ENCODE measurements at regions not wholly inside any gene's neighbourhood (a gene's known extent, or its start where the extent isn't known, plus 50 kb on each side); places are given as distances from the start of the nearest gene placed in this dataset.
"Not testable (repeated sequence)": the region's sequence is repeated elsewhere in the genome, so short reads cannot be mapped to it uniquely, and the experiment has no call there.

DNA sequence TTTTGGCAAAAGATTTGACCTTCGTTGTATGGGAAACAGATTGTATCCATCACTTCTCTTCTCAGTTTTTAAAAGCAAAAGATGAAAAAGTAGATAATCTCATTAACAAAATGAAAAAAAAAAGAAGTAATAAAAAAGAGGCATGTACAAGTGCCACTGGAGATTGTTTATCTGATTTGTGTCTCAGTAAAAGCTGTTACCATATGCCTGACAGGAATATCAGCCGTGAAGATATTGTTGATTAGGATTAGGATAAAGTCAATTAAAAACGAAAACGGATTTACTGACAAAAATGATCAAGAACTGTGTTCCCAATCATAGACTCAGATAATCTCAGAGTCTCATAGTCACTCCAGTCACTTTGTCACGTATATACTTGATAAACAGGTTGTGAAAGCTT is 842.1 kb upstream of the SLC10A2 start:
- Histone ChIP-seq H3K4me1 (ENCODE audit: control insufficient read depth, insufficient read depth, low read length, poor library complexity, severe bottlenecking) (no peaks in the 10 kb centered on the region), H3K4me3 (ENCODE audit: insufficient read depth, low read depth, low read length, poor library complexity, severe bottlenecking) (no peak overlapping the region), H3K36me3 (ENCODE audit: control insufficient read depth, insufficient read depth, low read length) (no peaks in the 10 kb centered on the region), H3K27me3 (replicated peaks; ENCODE audit: control insufficient read depth, insufficient read depth, low read length, poor library complexity, severe bottlenecking) (no peaks in the 10 kb centered on the region), H3K9me3 (ENCODE audit: control insufficient read depth, low read length) (no peaks in the 10 kb centered on the region), H3K27ac (ENCODE audit: insufficient read depth, low read length, poor library complexity, severe bottlenecking) (no peak overlapping the region)
- DNase-seq: no peak

DNA sequence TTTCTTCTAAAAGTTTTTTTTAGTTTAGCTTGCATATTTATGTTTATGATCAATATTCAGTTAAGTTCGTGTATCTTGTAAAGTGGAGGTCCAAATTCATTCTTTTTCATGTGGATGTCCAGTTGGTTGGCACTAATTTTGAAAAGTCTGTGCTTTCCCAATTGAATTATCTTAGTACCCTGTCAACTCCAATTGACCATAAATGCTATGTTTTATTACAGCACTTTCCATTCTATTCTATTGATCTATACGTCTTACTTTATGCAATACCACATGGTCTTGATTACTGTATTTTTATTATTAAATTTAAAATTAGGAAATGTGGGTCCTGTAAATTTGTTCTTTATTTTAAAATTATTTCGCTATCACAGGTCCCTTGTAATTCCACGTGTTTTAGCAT is 837.6 kb upstream of the SLC10A2 start:
- Histone ChIP-seq H3K27ac (ENCODE audit: insufficient read depth, low read length, poor library complexity, severe bottlenecking) (no peak overlapping the region), H3K4me3 (ENCODE audit: insufficient read depth, low read depth, low read length, poor library complexity, severe bottlenecking) (no peak overlapping the region), H3K4me1 (ENCODE audit: control insufficient read depth, insufficient read depth, low read length, poor library complexity, severe bottlenecking) (no peaks in the 10 kb centered on the region), H3K9me3 (ENCODE audit: control insufficient read depth, low read length) (no peaks in the 10 kb centered on the region), H3K36me3 (ENCODE audit: control insufficient read depth, insufficient read depth, low read length) (no peaks in the 10 kb centered on the region), H3K27me3 (replicated peaks; ENCODE audit: control insufficient read depth, insufficient read depth, low read length, poor library complexity, severe bottlenecking) (no peaks in the 10 kb centered on the region)
- DNase-seq: no peak

- Histone ChIP-seq H3K9me3 (ENCODE audit: control insufficient read depth, low read length) (no peaks in the 10 kb centered on the region), H3K27me3 (replicated peaks; ENCODE audit: control insufficient read depth, insufficient read depth, low read length, poor library complexity, severe bottlenecking) (no peaks in the 10 kb centered on the region), H3K36me3 (ENCODE audit: control insufficient read depth, insufficient read depth, low read length) (no peaks in the 10 kb centered on the region), H3K4me1 (ENCODE audit: control insufficient read depth, insufficient read depth, low read length, poor library complexity, severe bottlenecking) (no peaks in the 10 kb centered on the region), H3K4me3 (ENCODE audit: insufficient read depth, low read depth, low read length, poor library complexity, severe bottlenecking) (no peak overlapping the region), H3K27ac (ENCODE audit: insufficient read depth, low read length, poor library complexity, severe bottlenecking) (no peak overlapping the region)
- no peak for DNase-seq
These were observed 832.3 kb upstream of the SLC10A2 start for GRCh38 chr13:103898481-103898880.

- Histone ChIP-seq H3K27me3 (replicated peaks; ENCODE audit: control insufficient read depth, insufficient read depth, low read length, poor library complexity, severe bottlenecking) (no peaks in the 10 kb centered on the region), H3K36me3 (ENCODE audit: control insufficient read depth, insufficient read depth, low read length) (no peaks in the 10 kb centered on the region), H3K27ac (ENCODE audit: insufficient read depth, low read length, poor library complexity, severe bottlenecking) (no peak overlapping the region), H3K4me3 (ENCODE audit: insufficient read depth, low read depth, low read length, poor library complexity, severe bottlenecking) (no peak overlapping the region), H3K4me1 (ENCODE audit: control insufficient read depth, insufficient read depth, low read length, poor library complexity, severe bottlenecking) (no peaks in the 10 kb centered on the region), H3K9me3 (ENCODE audit: control insufficient read depth, low read length) (no peaks in the 10 kb centered on the region)
- no peak for DNase-seq
These were observed 829.8 kb upstream of the SLC10A2 start for GRCh38 chr13:103895835-103896531.

DNA sequence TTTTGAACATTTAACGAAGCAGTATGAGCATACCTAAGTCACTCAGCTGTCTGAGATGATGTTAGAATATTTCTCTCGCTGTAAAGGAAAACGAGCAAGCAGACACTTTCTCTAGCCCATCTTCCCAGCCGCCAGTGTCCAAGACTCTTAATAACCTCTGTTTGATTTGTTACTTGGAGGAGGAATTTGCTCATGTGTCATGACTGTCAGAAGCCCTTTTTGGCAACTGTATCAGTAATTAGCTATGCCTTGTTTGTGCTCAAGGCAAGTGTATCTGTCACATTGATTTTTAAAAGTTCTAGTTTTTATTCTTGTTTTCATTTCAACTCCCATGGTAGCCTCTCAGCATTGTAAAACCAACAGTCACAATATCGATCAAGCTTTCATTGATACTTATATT is 828.4 kb upstream of the SLC10A2 start:
- no peak overlapping the region for H3K4me3 ChIP-seq (ENCODE audit: insufficient read depth, low read depth, low read length, poor library complexity, severe bottlenecking)
- H3K4me1 ChIP-seq (ENCODE audit: control insufficient read depth, insufficient read depth, low read length, poor library complexity, severe bottlenecking): no peaks in the 10 kb centered on the region
- H3K9me3 ChIP-seq (ENCODE audit: control insufficient read depth, low read length): no peaks in the 10 kb centered on the region
- H3K27ac ChIP-seq (ENCODE audit: insufficient read depth, low read length, poor library complexity, severe bottlenecking): no peak overlapping the region
- DNase-seq: no peak
- H3K36me3 ChIP-seq (ENCODE audit: control insufficient read depth, insufficient read depth, low read length): no peaks in the 10 kb centered on the region
- no peaks in the 10 kb centered on the region for H3K27me3 ChIP-seq (replicated peaks; ENCODE audit: control insufficient read depth, insufficient read depth, low read length, poor library complexity, severe bottlenecking)

GRCh38 chr13:103884101-103884723 is 818.0 kb upstream of the SLC10A2 start:
- no peak for DNase-seq
- Histone ChIP-seq H3K4me3 (ENCODE audit: insufficient read depth, low read depth, low read length, poor library complexity, severe bottlenecking) (no peak overlapping the region), H3K36me3 (ENCODE audit: control insufficient read depth, insufficient read depth, low read length) (no peaks in the 10 kb centered on the region)

GRCh38 chr13:103883698-103884097 is 817.5 kb upstream of the SLC10A2 start:
- H3K36me3 ChIP-seq (ENCODE audit: control insufficient read depth, insufficient read depth, low read length): no peaks in the 10 kb centered on the region
- H3K4me3 ChIP-seq (ENCODE audit: insufficient read depth, low read depth, low read length, poor library complexity, severe bottlenecking): no peak overlapping the region
- H3K9me3 ChIP-seq (ENCODE audit: control insufficient read depth, low read length): no peaks in the 10 kb centered on the region
- H3K4me1 ChIP-seq (ENCODE audit: control insufficient read depth, insufficient read depth, low read length, poor library complexity, severe bottlenecking): no peaks in the 10 kb centered on the region
- no peak for DNase-seq
- H3K27ac ChIP-seq (ENCODE audit: insufficient read depth, low read length, poor library complexity, severe bottlenecking): no peak overlapping the region
- H3K27me3 ChIP-seq (replicated peaks; ENCODE audit: control insufficient read depth, insufficient read depth, low read length, poor library complexity, severe bottlenecking): no peaks in the 10 kb centered on the region

More at GRCh38 chr13:103884101-103884723, 818.0 kb upstream of the SLC10A2 start:
- H3K27ac ChIP-seq (ENCODE audit: insufficient read depth, low read length, poor library complexity, severe bottlenecking): no peak overlapping the region
- no peaks in the 10 kb centered on the region for H3K9me3 ChIP-seq (ENCODE audit: control insufficient read depth, low read length)
- H3K27me3 ChIP-seq (replicated peaks; ENCODE audit: control insufficient read depth, insufficient read depth, low read length, poor library complexity, severe bottlenecking): no peaks in the 10 kb centered on the region
- no peaks in the 10 kb centered on the region for H3K4me1 ChIP-seq (ENCODE audit: control insufficient read depth, insufficient read depth, low read length, poor library complexity, severe bottlenecking)

DNA sequence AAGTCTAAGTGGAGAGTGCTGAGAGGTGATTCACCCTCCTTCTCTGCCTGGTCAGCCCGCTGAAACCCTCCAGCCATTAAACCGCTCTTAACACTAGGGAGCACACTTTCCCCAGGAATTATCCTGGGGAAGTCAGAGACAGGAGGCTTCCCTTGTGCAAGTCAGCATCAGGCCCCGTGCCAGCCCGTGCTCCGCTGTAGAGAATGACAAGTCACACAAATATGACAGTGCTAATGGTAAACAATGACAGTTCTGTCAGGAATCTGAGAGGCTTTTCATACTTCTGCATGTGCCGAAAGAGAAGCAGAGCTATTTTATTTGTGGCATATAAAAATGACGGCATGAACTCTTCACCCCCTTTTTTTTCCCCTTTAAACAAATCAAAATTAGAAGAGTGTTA is 816.9 kb upstream of the SLC10A2 start:
- no peaks in the 10 kb centered on the region for H3K4me1 ChIP-seq (ENCODE audit: control insufficient read depth, insufficient read depth, low read length, poor library complexity, severe bottlenecking)
- H3K27ac ChIP-seq (ENCODE audit: insufficient read depth, low read length, poor library complexity, severe bottlenecking): no peak overlapping the region
- no peak overlapping the region for H3K4me3 ChIP-seq (ENCODE audit: insufficient read depth, low read depth, low read length, poor library complexity, severe bottlenecking)
- H3K9me3 ChIP-seq (ENCODE audit: control insufficient read depth, low read length): no peaks in the 10 kb centered on the region
- no peaks in the 10 kb centered on the region for H3K27me3 ChIP-seq (replicated peaks; ENCODE audit: control insufficient read depth, insufficient read depth, low read length, poor library complexity, severe bottlenecking)
- no peak for DNase-seq
- H3K36me3 ChIP-seq (ENCODE audit: control insufficient read depth, insufficient read depth, low read length): no peaks in the 10 kb centered on the region

DNA sequence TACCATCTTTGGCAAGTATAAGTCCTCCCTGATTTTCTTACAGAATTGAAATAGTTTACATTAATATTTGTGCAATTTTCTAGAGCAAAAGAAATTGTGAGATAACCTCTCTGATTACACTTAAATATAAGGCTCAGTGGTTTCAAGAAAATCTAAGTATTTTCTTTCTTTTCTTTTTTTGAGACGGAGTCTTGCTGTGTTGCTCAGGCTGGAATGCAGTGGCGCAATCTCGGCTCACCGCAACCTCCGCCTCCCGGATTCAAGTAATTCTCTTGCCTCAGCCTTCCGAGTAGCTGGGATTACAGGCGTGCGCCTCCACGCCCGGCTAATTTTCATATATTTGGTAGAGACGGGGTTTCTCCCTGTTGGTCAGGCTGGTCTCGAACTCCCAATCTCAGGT is 813.9 kb upstream of the SLC10A2 start:
- H3K4me3 ChIP-seq (ENCODE audit: insufficient read depth, low read depth, low read length, poor library complexity, severe bottlenecking); H3K4me1 ChIP-seq (ENCODE audit: control insufficient read depth, insufficient read depth, low read length, poor library complexity, severe bottlenecking); H3K9me3 ChIP-seq (ENCODE audit: control insufficient read depth, low read length); DNase-seq; H3K27me3 ChIP-seq (replicated peaks; ENCODE audit: control insufficient read depth, insufficient read depth, low read length, poor library complexity, severe bottlenecking); H3K27ac ChIP-seq (ENCODE audit: insufficient read depth, low read length, poor library complexity, severe bottlenecking); H3K36me3 ChIP-seq (ENCODE audit: control insufficient read depth, insufficient read depth, low read length): not testable (repeated sequence)

DNA sequence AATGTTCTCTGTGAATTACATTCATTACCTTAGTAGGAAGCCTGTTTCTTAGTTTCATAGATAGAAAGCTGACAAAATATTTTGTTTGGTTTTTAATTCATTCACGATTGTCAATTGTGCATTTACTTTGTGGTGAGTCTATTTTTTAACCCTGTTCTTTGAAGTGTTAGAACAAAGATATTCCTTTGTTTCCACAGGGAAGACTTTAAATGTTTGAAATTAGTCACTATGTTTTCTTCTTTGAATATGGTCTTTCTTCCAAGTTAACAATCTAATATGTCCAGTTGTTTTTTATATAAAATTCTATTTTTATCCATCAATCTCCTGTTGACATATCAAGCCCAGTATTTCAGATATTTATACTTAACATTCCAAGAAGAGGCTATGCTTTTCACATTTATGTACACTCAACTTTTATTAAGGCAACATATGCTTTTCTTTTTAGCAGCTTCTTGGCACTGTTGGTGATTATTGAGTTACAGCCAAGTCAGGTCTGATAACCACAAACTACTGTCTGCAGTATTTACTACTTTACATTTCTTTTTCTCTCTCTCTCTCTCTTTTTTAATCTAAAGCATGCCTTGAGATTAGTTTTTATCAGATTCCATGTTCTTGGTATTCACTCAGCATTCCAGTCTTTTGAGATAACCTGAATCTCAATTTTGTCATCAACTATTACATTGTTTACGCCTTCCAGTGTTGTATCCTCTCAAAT is 812.8 kb upstream of the SLC10A2 start:
- Histone ChIP-seq H3K27me3 (replicated peaks; ENCODE audit: control insufficient read depth, insufficient read depth, low read length, poor library complexity, severe bottlenecking) (no peaks in the 10 kb centered on the region), H3K4me1 (ENCODE audit: control insufficient read depth, insufficient read depth, low read length, poor library complexity, severe bottlenecking) (no peaks in the 10 kb centered on the region), H3K4me3 (ENCODE audit: insufficient read depth, low read depth, low read length, poor library complexity, severe bottlenecking) (no peak overlapping the region), H3K9me3 (ENCODE audit: control insufficient read depth, low read length) (no peaks in the 10 kb centered on the region), H3K27ac (ENCODE audit: insufficient read depth, low read length, poor library complexity, severe bottlenecking) (no peak overlapping the region), H3K36me3 (ENCODE audit: control insufficient read depth, insufficient read depth, low read length) (no peaks in the 10 kb centered on the region)
- no peak for DNase-seq
